Astrocyte (in vitro differentiated cells and primary cell): ENCODE measurements at regions not wholly inside any gene's neighbourhood (a gene's known extent, or its start where the extent isn't known, plus 50 kb on each side); places are given as distances from the start of the nearest gene placed in this dataset.

Source experiments
- EZH2 ChIP-seq: IDR thresholded peaks from 2 replicates; pipeline ENCODE4 v1.6.1; 2012; ENCODE audit warnings: mild to moderate bottlenecking, low read length, inconsistent platforms; ENCODE audit not compliant: insufficient read depth
- TF ChIP-seq, protein P1 (sequence below): IDR thresholded peaks from 2 replicates; pipeline ENCODE4 v1.5.1; 2011; ENCODE audit warnings: low read depth, mild to moderate bottlenecking, inconsistent platforms, low read length, moderate library complexity; ENCODE audit not compliant: insufficient read depth

DNA sequence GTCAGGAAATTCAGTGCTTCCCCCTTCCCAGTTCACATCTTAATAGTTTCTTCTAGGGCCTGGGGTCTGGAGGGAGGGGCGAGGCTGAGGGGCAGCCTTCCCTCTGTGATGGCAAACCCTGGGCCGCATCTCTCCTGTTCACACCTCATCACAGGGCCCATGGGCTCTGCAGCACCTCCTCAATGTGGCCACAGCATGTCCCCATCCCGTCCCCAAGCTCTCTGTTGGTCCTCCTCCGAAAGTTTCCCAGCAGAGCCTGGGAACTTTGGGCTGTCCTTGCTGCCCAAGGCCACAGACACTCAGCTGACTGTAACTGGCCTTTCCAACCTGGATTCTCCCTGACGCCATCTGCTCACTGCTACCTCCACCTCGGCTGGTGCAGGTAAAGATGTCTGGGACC is 112.7 kb upstream of the PTPRM start:
- TF ChIP-seq, protein P1, sequence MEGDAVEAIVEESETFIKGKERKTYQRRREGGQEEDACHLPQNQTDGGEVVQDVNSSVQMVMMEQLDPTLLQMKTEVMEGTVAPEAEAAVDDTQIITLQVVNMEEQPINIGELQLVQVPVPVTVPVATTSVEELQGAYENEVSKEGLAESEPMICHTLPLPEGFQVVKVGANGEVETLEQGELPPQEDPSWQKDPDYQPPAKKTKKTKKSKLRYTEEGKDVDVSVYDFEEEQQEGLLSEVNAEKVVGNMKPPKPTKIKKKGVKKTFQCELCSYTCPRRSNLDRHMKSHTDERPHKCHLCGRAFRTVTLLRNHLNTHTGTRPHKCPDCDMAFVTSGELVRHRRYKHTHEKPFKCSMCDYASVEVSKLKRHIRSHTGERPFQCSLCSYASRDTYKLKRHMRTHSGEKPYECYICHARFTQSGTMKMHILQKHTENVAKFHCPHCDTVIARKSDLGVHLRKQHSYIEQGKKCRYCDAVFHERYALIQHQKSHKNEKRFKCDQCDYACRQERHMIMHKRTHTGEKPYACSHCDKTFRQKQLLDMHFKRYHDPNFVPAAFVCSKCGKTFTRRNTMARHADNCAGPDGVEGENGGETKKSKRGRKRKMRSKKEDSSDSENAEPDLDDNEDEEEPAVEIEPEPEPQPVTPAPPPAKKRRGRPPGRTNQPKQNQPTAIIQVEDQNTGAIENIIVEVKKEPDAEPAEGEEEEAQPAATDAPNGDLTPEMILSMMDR, result no peak
- no peak for TF ChIP-seq EZH2
